H9 (cell line): ENCODE measurements at regions not wholly inside any gene's neighbourhood (a gene's known extent, or its start where the extent isn't known, plus 50 kb on each side); places are given as distances from the start of the nearest gene placed in this dataset.
"Not testable (repeated sequence)": the region's sequence is repeated elsewhere in the genome, so short reads cannot be mapped to it uniquely, and the experiment has no call there.

Source experiments
- DNase-seq: peaks from one replicate; pipeline ENCODE4 v3.0.0-alpha.2; 2017
- H2AFZ ChIP-seq: one replicate; pipeline ENCODE4 v1.6.1; 2013; ENCODE audit warnings: mild to moderate bottlenecking, low read length, control low read depth, moderate library complexity
- H2AK5ac ChIP-seq: 2 replicates; pipeline ENCODE4 v1.6.1; 2013; ENCODE audit warnings: low read length, control low read depth, mixed read lengths; ENCODE audit not compliant: insufficient read length
- H2BK120ac ChIP-seq: one replicate; pipeline ENCODE4 v1.6.1; 2013; ENCODE audit warnings: low read depth, mild to moderate bottlenecking, low read length, control low read depth, inconsistent platforms; ENCODE audit not compliant: poor library complexity, severe bottlenecking
- H2BK12ac ChIP-seq: 2 replicates; pipeline ENCODE4 v1.6.1; 2013; ENCODE audit warnings: low read length, control low read depth, mixed read lengths, low read depth; ENCODE audit not compliant: insufficient read length
- H2BK15ac ChIP-seq: 2 replicates; pipeline ENCODE4 v1.6.1; 2013; ENCODE audit warnings: low read depth, low read length, control low read depth
- H2BK20ac ChIP-seq: one replicate; pipeline ENCODE4 v1.6.1; 2013; ENCODE audit warnings: low read depth, mild to moderate bottlenecking, low read length, control low read depth, inconsistent platforms; ENCODE audit not compliant: poor library complexity, severe bottlenecking
- H2BK5ac ChIP-seq: 2 replicates; pipeline ENCODE4 v1.6.1; 2013; ENCODE audit warnings: low read length, control low read depth, mixed read lengths; ENCODE audit not compliant: insufficient read length
- H3K14ac ChIP-seq: 2 replicates; pipeline ENCODE4 v1.6.1; 2013; ENCODE audit warnings: low read length, control low read depth; ENCODE audit not compliant: insufficient read depth
- H3K18ac ChIP-seq: 2 replicates; pipeline ENCODE4 v1.6.1; 2013; ENCODE audit warnings: low read depth, mild to moderate bottlenecking, mixed read lengths, low read length, control low read depth; ENCODE audit not compliant: insufficient read length
- H3K23ac ChIP-seq: 2 replicates; pipeline ENCODE4 v1.6.1; 2013; ENCODE audit warnings: low read length, control low read depth, mixed read lengths, low read depth; ENCODE audit not compliant: insufficient read length
- H3K23me2 ChIP-seq: 2 replicates; pipeline ENCODE4 v1.6.1; 2013; ENCODE audit warnings: low read depth, mild to moderate bottlenecking, mixed read lengths, low read length, control low read depth; ENCODE audit not compliant: insufficient read length, poor library complexity, severe bottlenecking
- H3K27ac ChIP-seq: 2 replicates; pipeline ENCODE4 v1.5.1; 2013; ENCODE audit warnings: low read length, control low read depth, mixed read lengths, low read depth; ENCODE audit not compliant: insufficient read length
- H3K27me3 ChIP-seq: 2 replicates; pipeline ENCODE4 v1.6.1; 2013; ENCODE audit warnings: low read length, control low read depth, inconsistent platforms; ENCODE audit not compliant: insufficient read depth
- H3K4ac ChIP-seq: 2 replicates; pipeline ENCODE4 v1.6.1; 2013; ENCODE audit warnings: low read depth, mild to moderate bottlenecking, control low read depth, inconsistent platforms, low read length, moderate library complexity
- H3K4me1 ChIP-seq: 2 replicates; pipeline ENCODE4 v1.6.1; 2013; ENCODE audit warnings: low read length, control low read depth, inconsistent platforms; ENCODE audit not compliant: insufficient read depth
- H3K4me2 ChIP-seq: 2 replicates; pipeline ENCODE4 v1.6.1; 2013; ENCODE audit warnings: low read length, control low read depth, mixed read lengths; ENCODE audit not compliant: insufficient read length, insufficient read depth
- H3K56ac ChIP-seq: 2 replicates; pipeline ENCODE4 v1.6.1; 2013; ENCODE audit warnings: low read depth, mild to moderate bottlenecking, mixed read lengths, low read length, control low read depth; ENCODE audit not compliant: insufficient read length
- H3K79me1 ChIP-seq: 2 replicates; pipeline ENCODE4 v1.6.1; 2013; ENCODE audit warnings: low read depth, mild to moderate bottlenecking, moderate library complexity, low read length, control low read depth, inconsistent platforms; ENCODE audit not compliant: insufficient read depth, poor library complexity, severe bottlenecking
- H3K79me2 ChIP-seq: 2 replicates; pipeline ENCODE4 v1.6.1; 2013; ENCODE audit warnings: low read length, control low read depth, inconsistent platforms; ENCODE audit not compliant: insufficient read depth
- H3K9ac ChIP-seq: 2 replicates; pipeline ENCODE4 v1.6.1; 2013; ENCODE audit warnings: low read length, control low read depth, mixed read lengths; ENCODE audit not compliant: insufficient read length; ENCODE audit errors: extremely low read depth
- H3K9me3 ChIP-seq: one replicate; pipeline ENCODE4 v1.6.1; 2013; ENCODE audit warnings: low read depth, low read length, inconsistent platforms; ENCODE audit not compliant: control insufficient read depth
- H3T11ph ChIP-seq: one replicate; pipeline ENCODE4 v1.6.1; 2013; ENCODE audit warnings: mild to moderate bottlenecking, low read length, control low read depth, inconsistent platforms
- H4K20me1 ChIP-seq: one replicate; pipeline ENCODE4 v1.6.1; 2013; ENCODE audit not compliant: control insufficient read depth, insufficient read length, insufficient read depth
- H4K5ac ChIP-seq: 2 replicates; pipeline ENCODE4 v1.6.1; 2013; ENCODE audit warnings: low read depth, mild to moderate bottlenecking, mixed read lengths, low read length, control low read depth; ENCODE audit not compliant: insufficient read length
- H4K8ac ChIP-seq: replicated peaks from 2 replicates; pipeline ENCODE4 v1.6.1; 2013; ENCODE audit warnings: low read length, control low read depth, mixed read lengths, low read depth; ENCODE audit not compliant: insufficient read length
- H4K91ac ChIP-seq: 2 replicates; pipeline ENCODE4 v1.6.1; 2013; ENCODE audit warnings: low read depth, mild to moderate bottlenecking, moderate library complexity, mixed read lengths, low read length, control low read depth; ENCODE audit not compliant: insufficient read length
- H3K27ac Mint-ChIP-seq, 3 experiments: 2 replicates in 2 of 3; 3 replicates in 1 of 3; pipeline ENCODE4 v1.8.0; 2020 to 2021; ENCODE audit warnings: mixed read lengths in 3 of 3, mild to moderate bottlenecking in 1 of 3, moderate library complexity in 1 of 3
- H3K27me3 Mint-ChIP-seq: 2 replicates; pipeline ENCODE4 v1.8.0; 2021; ENCODE audit warnings: low read depth, mild to moderate bottlenecking, moderate library complexity, mixed read lengths
- H3K36me3 Mint-ChIP-seq, 3 experiments: 2 replicates in 2 of 3; 3 replicates in 1 of 3; pipeline ENCODE4 v1.8.0; 2020 to 2021; ENCODE audit warnings: low read depth in 3 of 3, mixed read lengths in 3 of 3; ENCODE audit not compliant: insufficient read depth in 1 of 3
- H3K4me1 Mint-ChIP-seq, 2 experiments: 2 replicates each; pipeline ENCODE4 v1.8.0; 2020; ENCODE audit warnings: mixed read lengths in 2 of 2
- H3K4me3 Mint-ChIP-seq, 2 experiments: 2 replicates in 1 of 2; 3 replicates in 1 of 2; pipeline ENCODE4 v1.8.0; 2020 to 2021; ENCODE audit warnings: mild to moderate bottlenecking in 2 of 2, mixed read lengths in 2 of 2, moderate library complexity in 1 of 2
- H3K9me3 Mint-ChIP-seq, 2 experiments: 2 replicates in 1 of 2; 3 replicates in 1 of 2; pipeline ENCODE4 v1.8.0; 2020; ENCODE audit warnings: mild to moderate bottlenecking in 2 of 2, mixed read lengths in 2 of 2, moderate library complexity in 1 of 2
- WGBS: extraction: QIAGEN DNeasy Blood & Tissue Kit; methylation state at CpG from one replicate; pipeline ENCODE4 v1.1.7; 2013; ENCODE audit warnings: missing lambda C conversion rate, low lambda C conversion rate, mixed read lengths; ENCODE audit not compliant: insufficient read length; ENCODE audit errors: extremely low coverage; 5-methylcytosine and 5-hydroxymethylcytosine counted together

DNA sequence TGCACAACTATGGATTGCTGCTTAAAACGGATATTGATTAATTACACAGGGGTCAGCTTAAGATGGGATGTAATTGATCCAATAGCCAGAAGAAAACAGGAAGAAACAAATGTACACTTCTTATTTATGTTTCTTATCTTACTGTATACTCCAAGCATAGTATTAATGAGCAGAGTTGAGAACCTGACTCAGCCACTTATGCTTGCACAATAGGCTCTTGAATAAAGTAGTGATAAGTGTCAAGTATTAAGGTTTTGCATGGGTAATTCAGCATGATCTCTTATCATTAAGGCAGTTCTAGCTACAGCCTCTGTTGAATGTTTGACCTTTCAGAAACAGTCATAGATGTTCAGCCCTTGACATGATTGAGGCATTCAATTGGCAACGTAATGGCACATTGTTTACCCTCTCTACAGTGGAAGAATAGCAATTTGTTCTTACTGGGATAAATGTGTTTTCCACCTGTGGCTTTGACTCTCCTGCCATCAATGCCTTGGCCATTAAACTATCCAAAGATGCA lies 136.5 kb downstream of the OR4F15 start:
- H3K9me3 Mint-ChIP-seq, H4K20me1 ChIP-seq, DNase-seq, H3K27me3 Mint-ChIP-seq, H4K8ac ChIP-seq, H3K56ac ChIP-seq, H2AFZ ChIP-seq, H3K9ac ChIP-seq, H2BK5ac ChIP-seq, H4K5ac ChIP-seq, H2BK20ac ChIP-seq, H2AK5ac ChIP-seq, H4K91ac ChIP-seq, H2BK15ac ChIP-seq, H3K9me3 ChIP-seq, H3K4me2 ChIP-seq, H3K14ac ChIP-seq, H3K27ac ChIP-seq, H3K36me3 Mint-ChIP-seq, H3K79me1 ChIP-seq, H2BK12ac ChIP-seq, H3K27ac Mint-ChIP-seq, H3K27me3 ChIP-seq, H3K79me2 ChIP-seq, H3K18ac ChIP-seq, H3K4ac ChIP-seq, H3K23me2 ChIP-seq, H3K4me3 Mint-ChIP-seq, H3T11ph ChIP-seq, H2BK120ac ChIP-seq, H3K4me1 Mint-ChIP-seq, H3K4me1 ChIP-seq, H3K23ac ChIP-seq: not testable (repeated sequence)
- WGBS, result no CpG with 5 or more reads among the region's 2 CpGs

DNA sequence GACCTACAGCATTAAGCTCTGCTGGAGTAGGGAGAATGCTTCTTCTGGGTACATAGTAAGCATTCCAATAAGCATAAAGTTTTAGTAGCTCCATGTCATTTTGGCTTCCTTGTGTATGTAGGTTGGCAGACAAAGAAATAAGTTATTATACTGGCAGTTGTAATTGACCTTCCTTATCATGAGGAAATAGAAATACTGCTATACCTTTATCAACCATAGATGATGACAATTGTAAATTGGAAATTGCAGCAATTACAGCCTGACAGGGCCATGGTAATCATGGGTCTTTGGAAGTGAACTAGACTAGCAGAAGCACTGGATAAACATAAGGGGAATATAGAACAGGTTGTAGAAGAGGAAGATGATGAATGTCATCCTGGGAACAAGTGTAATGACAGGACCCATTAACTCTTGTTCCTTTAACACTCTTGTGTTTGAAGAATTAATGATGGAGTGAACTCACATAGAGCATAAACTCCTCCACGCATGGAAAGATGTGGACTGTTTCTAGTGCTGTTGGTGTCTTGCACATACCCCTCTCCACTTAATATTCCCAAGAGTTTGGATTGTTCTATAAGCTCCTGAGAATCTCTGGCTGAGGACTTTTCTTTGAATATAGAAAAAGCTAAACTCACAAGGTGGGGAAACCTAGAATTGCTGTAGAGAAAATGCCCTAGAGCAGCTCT lies 137.5 kb downstream of the OR4F15 start:
- not testable (repeated sequence) for H2BK120ac ChIP-seq, H3K9me3 Mint-ChIP-seq, H3K9ac ChIP-seq, H4K20me1 ChIP-seq, H3K14ac ChIP-seq, H3K4me1 ChIP-seq, H2BK12ac ChIP-seq, DNase-seq, H2BK5ac ChIP-seq, H3K23ac ChIP-seq, H3K36me3 Mint-ChIP-seq, H3T11ph ChIP-seq, H3K4me2 ChIP-seq, H3K27me3 ChIP-seq, H2AFZ ChIP-seq, H3K23me2 ChIP-seq, H2BK15ac ChIP-seq, H3K27me3 Mint-ChIP-seq, H4K8ac ChIP-seq, H3K27ac ChIP-seq, H2AK5ac ChIP-seq, H3K27ac Mint-ChIP-seq, H4K5ac ChIP-seq, H4K91ac ChIP-seq, H3K79me1 ChIP-seq, H2BK20ac ChIP-seq, H3K18ac ChIP-seq, H3K4ac ChIP-seq, H3K79me2 ChIP-seq, H3K9me3 ChIP-seq, H3K4me3 Mint-ChIP-seq, H3K56ac ChIP-seq, H3K4me1 Mint-ChIP-seq
- WGBS, result no CpG with 5 or more reads among the region's 1 CpG
